A673 (cell line): ENCODE measurements at regions not wholly inside any gene's neighbourhood (a gene's known extent, or its start where the extent isn't known, plus 50 kb on each side); places are given as distances from the start of the nearest gene placed in this dataset.

Source experiments
- EZH2 ChIP-seq: fragments of 200-600 bp; sonication (generic); IDR thresholded peaks from 2 replicates; pipeline ENCODE4 v1.6.1; 2017; ENCODE audit warnings: borderline replicate concordance, low read depth, mild to moderate bottlenecking, mixed read lengths, antibody characterized with exemption, low read length; ENCODE audit not compliant: poor library complexity, severe bottlenecking
- TF ChIP-seq, protein P1 (sequence below): fragments of 300-800, 200-600 bp; sonication (generic); conservative IDR thresholded peaks from 2 replicates; pipeline ENCODE4 v1.5.1; 2017; ENCODE audit warnings: low read depth, mild to moderate bottlenecking, antibody characterized with exemption, low read length, moderate library complexity, mixed read lengths

DNA sequence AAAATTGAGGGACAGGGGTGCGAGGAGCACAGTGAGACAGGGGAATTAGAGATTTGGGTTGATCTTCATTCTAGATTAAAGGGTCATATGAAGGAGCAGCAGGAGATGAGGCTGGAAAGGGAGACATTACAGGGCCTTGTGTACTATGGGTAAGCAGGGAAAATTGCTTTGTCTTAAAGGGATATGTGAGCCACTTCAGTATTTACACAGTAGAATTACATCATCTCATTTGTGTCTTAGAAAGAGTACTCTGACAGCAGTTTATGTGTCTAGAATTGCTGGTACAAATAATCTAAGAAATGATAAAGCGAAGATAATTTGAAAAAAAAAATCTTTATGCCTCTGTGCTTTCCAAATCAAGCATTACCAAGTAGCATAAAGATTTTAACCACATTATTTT, 287.0 kb upstream of the ARRDC3 start:
- TF ChIP-seq, protein P1, sequence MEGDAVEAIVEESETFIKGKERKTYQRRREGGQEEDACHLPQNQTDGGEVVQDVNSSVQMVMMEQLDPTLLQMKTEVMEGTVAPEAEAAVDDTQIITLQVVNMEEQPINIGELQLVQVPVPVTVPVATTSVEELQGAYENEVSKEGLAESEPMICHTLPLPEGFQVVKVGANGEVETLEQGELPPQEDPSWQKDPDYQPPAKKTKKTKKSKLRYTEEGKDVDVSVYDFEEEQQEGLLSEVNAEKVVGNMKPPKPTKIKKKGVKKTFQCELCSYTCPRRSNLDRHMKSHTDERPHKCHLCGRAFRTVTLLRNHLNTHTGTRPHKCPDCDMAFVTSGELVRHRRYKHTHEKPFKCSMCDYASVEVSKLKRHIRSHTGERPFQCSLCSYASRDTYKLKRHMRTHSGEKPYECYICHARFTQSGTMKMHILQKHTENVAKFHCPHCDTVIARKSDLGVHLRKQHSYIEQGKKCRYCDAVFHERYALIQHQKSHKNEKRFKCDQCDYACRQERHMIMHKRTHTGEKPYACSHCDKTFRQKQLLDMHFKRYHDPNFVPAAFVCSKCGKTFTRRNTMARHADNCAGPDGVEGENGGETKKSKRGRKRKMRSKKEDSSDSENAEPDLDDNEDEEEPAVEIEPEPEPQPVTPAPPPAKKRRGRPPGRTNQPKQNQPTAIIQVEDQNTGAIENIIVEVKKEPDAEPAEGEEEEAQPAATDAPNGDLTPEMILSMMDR = no peak
- no peak for TF ChIP-seq EZH2
